ENCODE measurements at regions not wholly inside any gene's neighbourhood (a gene's known extent, or its start where the extent isn't known, plus 50 kb on each side); places are given as distances from the start of the nearest gene placed in this dataset.
"Not testable (repeated sequence)": the region's sequence is repeated elsewhere in the genome, so short reads cannot be mapped to it uniquely, and the experiment has no call there.

GRCh38 chr11:71137376-71137775 lies 115.0 kb downstream of the SHANK2 start:
- DNase-seq (ENCODE audit: extremely low read depth in 1 of 11, low read depth in 9 of 11, low spot score in 4 of 11) = no peak

GRCh38 chr11:71136095-71136845 lies 116.1 kb downstream of the SHANK2 start:
- no peak for DNase-seq (ENCODE audit: extremely low read depth in 1 of 11, low read depth in 9 of 11, low spot score in 4 of 11)

- DNase-seq (ENCODE audit: extremely low read depth in 1 of 11, low read depth in 9 of 11, low spot score in 4 of 11) = no peak
Measured at GRCh38 chr11:71135112-71135511, 117.3 kb downstream of the SHANK2 start.

GRCh38 chr11:71133946-71134345 lies 118.4 kb downstream of the SHANK2 start:
- DNase-seq (ENCODE audit: extremely low read depth in 1 of 11, low read depth in 9 of 11, low spot score in 4 of 11) = no peak

- DNase-seq (ENCODE audit: extremely low read depth in 1 of 11, low read depth in 9 of 11, low spot score in 4 of 11) = no peak
Measured at GRCh38 chr11:71131861-71132260, 120.5 kb downstream of the SHANK2 start.

- no peak for DNase-seq (ENCODE audit: extremely low read depth in 1 of 11, low read depth in 9 of 11, low spot score in 4 of 11)
Measured at GRCh38 chr11:71130106-71130505, 122.3 kb downstream of the SHANK2 start.

GRCh38 chr11:71129624-71130023 lies 122.8 kb downstream of the SHANK2 start:
- no peak for DNase-seq (ENCODE audit: extremely low read depth in 1 of 11, low read depth in 9 of 11, low spot score in 4 of 11)

- no peak for DNase-seq (ENCODE audit: extremely low read depth in 1 of 11, low read depth in 9 of 11, low spot score in 4 of 11)
Measured at GRCh38 chr11:71127806-71128205, 124.6 kb downstream of the SHANK2 start.

- DNase-seq (ENCODE audit: extremely low read depth in 1 of 11, low read depth in 9 of 11, low spot score in 4 of 11) = not testable (repeated sequence)
Measured at GRCh38 chr11:71126401-71126800, 126.0 kb downstream of the SHANK2 start.

GRCh38 chr11:71125150-71125549 lies 127.2 kb downstream of the SHANK2 start:
- no peak for DNase-seq (ENCODE audit: extremely low read depth in 1 of 11, low read depth in 9 of 11, low spot score in 4 of 11)

- DNase-seq (ENCODE audit: extremely low read depth in 1 of 11, low read depth in 9 of 11, low spot score in 4 of 11) = no peak
Measured at GRCh38 chr11:71124127-71124526, 128.2 kb downstream of the SHANK2 start.

GRCh38 chr11:71120471-71120896 lies 131.9 kb downstream of the SHANK2 start:
- DNase-seq (ENCODE audit: extremely low read depth in 1 of 11, low read depth in 9 of 11, low spot score in 4 of 11) = peak; percentile 35 to 67 (median 54)

- no peak for DNase-seq (ENCODE audit: extremely low read depth in 1 of 11, low read depth in 9 of 11, low spot score in 4 of 11)
Measured at GRCh38 chr11:71119656-71120269, 132.6 kb downstream of the SHANK2 start.

GRCh38 chr11:71118671-71119250 lies 133.6 kb downstream of the SHANK2 start:
- no peak for DNase-seq (ENCODE audit: extremely low read depth in 1 of 11, low read depth in 9 of 11, low spot score in 4 of 11)

GRCh38 chr11:71117311-71117710 lies 135.1 kb downstream of the SHANK2 start:
- DNase-seq (ENCODE audit: extremely low read depth in 1 of 11, low read depth in 9 of 11, low spot score in 4 of 11) = no peak

- no peak for DNase-seq (ENCODE audit: extremely low read depth in 1 of 11, low read depth in 9 of 11, low spot score in 4 of 11)
Measured at GRCh38 chr11:71116693-71117040, 135.7 kb downstream of the SHANK2 start.

- DNase-seq (ENCODE audit: extremely low read depth in 1 of 11, low read depth in 9 of 11, low spot score in 4 of 11) = peak in 7 of 11 donors; percentile 6 to 36 (median 22)
Measured at GRCh38 chr11:71115770-71116692, 136.3 kb downstream of the SHANK2 start.

GRCh38 chr11:71114124-71114851 lies 138.1 kb downstream of the SHANK2 start:
- no peak for DNase-seq (ENCODE audit: extremely low read depth in 1 of 11, low read depth in 9 of 11, low spot score in 4 of 11)

- DNase-seq (ENCODE audit: extremely low read depth in 1 of 11, low read depth in 9 of 11, low spot score in 4 of 11) = no peak
Measured at GRCh38 chr11:71112990-71113389, 139.4 kb downstream of the SHANK2 start.

Measured in renal cortex interstitium (tissue), 11 donors.